Gastroesophageal sphincter (tissue), 3 donors: ENCODE measurements at regions not wholly inside any gene's neighbourhood (a gene's known extent, or its start where the extent isn't known, plus 50 kb on each side); places are given as distances from the start of the nearest gene placed in this dataset.

Experiments used
- CTCF ChIP-seq, 4 experiments: fragments of 200-600 bp in 2 of 4; fragments of 450-650 bp in 2 of 4; sonication (generic) in 1 of 4; IDR thresholded peaks; one replicate each; pipeline ENCODE4 v1.5.1; 2017 to 2019; ENCODE audit warnings: antibody characterized with exemption in 4 of 4, mild to moderate bottlenecking in 2 of 4, moderate library complexity in 2 of 4
- POLR2A ChIP-seq, 2 donors: fragments of 450-650 bp; IDR thresholded peaks; one replicate each; pipeline ENCODE4 v1.6.1; 2017; ENCODE audit warnings: antibody characterized with exemption in 2 of 2, mild to moderate bottlenecking in 2 of 2, moderate library complexity in 1 of 2

GRCh38 chr12:132391326-132392041, 62.1 kb upstream of the GALNT9 start:
- TF ChIP-seq CTCF (IDR thresholded peaks at IDR 0.05) (no peak), POLR2A (IDR thresholded peaks at IDR 0.05) (no peak)
